Activated CD8-positive, alpha-beta memory T cell treated with anti-CD3 and anti-CD28 coated beads, Interleukin-2, amount 50 U/mL, for 48 hours (primary cell): ENCODE measurements at regions not wholly inside any gene's neighbourhood (a gene's known extent, or its start where the extent isn't known, plus 50 kb on each side); places are given as distances from the start of the nearest gene placed in this dataset.
"Not testable (repeated sequence)": the region's sequence is repeated elsewhere in the genome, so short reads cannot be mapped to it uniquely, and the experiment has no call there.

Experiments
- DNase-seq: peaks from one replicate; pipeline ENCODE4 v3.0.0-alpha.2; 2020

GRCh38 chr7:1343551-1343950 lies 110.9 kb downstream of the UNCX start:
- DNase-seq = no peak

- no peak for DNase-seq
These were observed 111.7 kb downstream of the UNCX start for GRCh38 chr7:1344421-1344820.

GRCh38 chr7:1344981-1345701 lies 112.5 kb downstream of the UNCX start:
- DNase-seq = no peak

DNA sequence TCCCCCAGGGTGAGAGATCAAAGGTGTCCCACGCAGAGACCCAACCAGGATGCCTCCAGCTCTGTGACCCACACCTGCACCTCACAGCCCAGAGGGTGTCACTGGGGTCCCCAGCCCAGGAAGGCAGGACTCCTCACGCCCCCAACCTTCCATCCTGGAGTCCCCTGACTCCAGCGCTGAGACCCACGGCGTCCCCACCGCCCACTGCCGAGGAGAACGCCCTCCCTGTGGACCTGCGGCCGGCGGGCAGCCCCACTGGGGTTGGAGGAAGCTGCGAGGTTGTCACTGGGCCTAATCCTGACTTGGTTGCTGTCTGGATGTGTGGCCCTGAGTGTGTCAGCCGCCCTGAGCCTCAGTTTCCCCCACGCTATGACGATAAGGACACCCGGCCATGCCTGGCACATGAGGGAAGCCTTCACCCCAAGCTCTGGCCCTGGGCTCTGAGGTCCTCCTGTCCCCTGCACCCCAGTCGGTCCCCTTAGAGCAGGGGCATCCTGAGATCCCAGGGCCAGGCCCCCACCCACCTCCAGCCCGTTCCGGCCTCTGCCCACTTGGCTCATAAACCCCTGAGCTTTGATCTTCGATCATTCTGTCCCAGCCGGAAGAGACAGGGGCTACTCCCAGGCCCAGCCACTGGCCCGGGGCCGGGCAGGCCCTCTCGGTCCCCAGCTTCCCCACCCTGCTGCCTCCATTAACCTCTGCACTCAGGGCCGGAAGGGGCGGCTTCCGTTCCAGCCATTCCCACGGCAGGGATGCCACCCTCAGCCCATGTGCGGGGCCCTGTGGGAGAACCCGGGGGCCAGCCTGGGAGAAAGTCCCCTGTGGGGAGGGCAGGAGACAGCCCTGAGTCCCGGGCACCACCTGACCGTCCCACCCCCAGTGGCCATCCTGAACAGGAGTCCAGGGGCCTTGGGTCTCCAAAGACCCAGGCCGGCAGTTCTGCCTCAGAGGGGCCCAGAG lies 113.2 kb downstream of the MICALL2 start:
- no peak for DNase-seq

DNA sequence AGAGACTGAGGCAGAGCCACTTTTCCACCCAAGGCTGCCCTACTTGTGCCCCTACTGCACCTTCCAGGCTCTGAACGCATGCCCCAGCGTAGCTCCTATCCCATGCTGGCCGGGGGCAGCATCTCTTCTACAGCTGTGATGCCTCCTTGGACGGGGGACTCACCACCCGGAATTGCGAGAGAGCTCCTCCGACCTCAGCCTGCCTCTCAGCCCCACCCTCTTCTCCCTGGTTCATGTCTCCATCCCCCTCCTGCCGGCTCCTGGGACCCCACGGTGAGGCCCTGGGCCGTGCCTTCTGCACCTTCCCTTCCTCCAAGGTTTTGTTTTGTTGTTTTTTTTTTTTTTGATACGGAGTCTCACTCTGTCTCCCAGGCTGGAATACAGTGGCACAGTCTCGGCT lies 112.4 kb downstream of the MICALL2 start:
- no peak for DNase-seq

DNA sequence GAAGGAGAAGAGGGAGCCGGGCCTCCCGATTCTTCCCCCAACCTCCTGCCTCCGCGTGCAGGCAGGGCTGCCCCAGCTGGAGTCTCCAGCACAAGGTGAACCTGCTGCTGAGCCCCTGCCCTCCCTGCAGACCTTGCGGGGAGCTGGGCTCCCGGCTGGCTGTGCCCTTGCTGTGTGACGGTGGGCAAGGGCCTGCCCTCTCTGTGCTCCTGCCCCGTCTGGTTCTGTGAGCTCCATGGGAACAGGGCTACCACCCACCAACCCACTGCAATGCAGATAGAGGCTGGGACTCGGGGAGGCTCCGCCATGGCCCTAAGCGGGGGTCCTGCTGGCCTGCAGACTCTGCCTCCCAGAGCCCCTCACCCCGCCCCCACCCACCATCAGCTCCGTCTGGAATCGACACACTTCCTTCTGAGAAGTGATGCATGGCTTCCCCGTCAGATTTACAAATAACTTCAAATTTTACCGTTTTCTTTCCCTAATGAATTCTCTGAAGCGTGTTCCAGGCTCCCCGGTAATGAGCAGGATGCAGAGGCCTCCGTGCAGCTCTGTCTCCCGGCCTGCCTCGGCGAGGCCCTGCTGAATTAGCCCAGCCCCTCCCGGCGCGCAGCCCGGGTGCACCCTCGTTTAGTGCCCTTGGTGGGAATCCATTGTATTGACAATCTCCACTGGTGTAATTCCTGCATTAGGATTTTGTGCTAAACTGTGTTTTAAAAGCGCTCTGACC lies 111.0 kb downstream of the MICALL2 start:
- DNase-seq = no peak

DNA sequence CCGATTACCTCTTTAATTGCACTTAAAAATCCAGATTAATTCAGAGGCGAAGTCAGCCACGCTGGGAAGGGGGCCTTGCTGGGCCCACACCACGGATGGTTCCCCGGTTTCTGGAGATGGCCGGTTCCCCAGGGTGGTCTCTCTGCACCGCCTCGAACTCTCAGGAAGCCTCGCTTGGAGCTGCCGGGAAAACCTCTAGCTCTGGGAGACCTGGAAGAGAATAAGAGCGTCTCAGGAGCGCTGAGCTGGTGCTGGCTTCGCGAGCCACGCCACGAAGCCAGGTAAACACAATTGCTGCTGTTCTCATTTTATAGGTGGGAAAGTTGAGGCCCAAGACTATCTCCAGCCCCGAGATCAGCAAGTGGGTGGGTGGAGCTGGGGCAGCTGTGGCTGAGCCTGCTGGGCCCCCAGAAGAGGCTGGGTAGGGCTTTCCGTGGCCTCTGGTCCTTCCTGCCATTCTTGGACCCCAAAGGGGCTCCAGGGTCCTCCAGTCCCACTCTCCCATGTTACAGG lies 110.4 kb downstream of the MICALL2 start:
- DNase-seq = no peak

DNA sequence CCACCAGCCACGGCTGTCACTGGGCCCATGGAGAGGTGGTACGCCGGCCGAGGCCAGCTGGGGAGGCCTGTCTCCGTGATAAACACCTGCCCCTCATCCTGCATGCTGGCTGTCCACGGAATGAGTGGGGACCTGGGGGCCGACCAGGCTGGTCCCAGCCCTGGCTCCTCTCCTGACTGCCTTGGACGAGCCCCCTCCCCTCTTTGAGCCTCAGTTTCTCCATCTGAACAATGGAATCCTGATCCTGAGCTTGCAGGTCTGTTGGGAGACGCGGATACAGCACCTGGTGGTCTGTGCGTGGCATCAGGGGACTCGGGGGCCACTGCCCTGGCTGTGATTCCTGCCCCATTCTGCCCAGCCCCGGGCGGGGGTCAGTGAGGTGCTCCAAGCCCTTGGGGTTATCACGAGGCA lies 109.9 kb downstream of the MICALL2 start:
- DNase-seq = no peak

DNA sequence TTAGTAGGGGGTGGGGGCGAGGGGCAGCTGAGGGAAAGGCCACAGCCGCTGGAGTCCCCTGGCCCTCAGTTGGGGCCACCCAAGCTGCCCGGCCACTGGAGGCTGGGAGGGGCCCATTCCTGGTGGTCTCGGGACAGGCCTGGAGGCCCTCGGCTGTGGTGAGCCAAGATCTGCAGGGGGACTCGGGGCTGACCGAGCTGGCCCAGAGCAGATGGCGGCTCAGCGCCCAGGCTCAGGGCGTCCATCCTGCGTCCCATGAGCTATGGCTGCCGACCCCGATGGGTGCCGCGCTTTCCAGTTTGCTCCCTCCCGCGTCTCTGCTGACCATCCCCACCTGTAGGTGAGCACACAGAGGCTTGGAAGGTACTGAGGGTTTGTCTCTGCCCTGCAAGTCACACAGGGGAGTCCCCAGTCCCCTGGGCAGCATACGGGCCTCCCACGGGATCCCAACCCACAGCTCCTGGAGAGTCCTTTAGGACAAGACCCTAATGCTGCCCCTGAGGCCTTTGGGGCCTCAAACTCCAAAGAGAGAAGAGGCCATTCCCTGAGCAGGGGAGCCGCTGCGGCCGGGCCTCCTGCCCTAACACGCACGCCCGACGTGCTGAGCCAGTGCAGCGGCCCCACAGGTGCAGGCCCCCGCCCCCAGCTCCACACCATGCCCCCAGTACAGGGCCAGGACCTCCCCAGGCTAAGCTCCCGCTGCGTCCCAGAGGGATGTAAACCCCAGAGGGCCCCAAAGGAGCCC lies 107.2 kb downstream of the MICALL2 start:
- no peak for DNase-seq

- DNase-seq = no peak
These were observed 106.5 kb downstream of the MICALL2 start for GRCh38 chr7:1352656-1353271.

GRCh38 chr7:1354661-1355567 lies 104.4 kb downstream of the MICALL2 start:
- DNase-seq = no peak

DNA sequence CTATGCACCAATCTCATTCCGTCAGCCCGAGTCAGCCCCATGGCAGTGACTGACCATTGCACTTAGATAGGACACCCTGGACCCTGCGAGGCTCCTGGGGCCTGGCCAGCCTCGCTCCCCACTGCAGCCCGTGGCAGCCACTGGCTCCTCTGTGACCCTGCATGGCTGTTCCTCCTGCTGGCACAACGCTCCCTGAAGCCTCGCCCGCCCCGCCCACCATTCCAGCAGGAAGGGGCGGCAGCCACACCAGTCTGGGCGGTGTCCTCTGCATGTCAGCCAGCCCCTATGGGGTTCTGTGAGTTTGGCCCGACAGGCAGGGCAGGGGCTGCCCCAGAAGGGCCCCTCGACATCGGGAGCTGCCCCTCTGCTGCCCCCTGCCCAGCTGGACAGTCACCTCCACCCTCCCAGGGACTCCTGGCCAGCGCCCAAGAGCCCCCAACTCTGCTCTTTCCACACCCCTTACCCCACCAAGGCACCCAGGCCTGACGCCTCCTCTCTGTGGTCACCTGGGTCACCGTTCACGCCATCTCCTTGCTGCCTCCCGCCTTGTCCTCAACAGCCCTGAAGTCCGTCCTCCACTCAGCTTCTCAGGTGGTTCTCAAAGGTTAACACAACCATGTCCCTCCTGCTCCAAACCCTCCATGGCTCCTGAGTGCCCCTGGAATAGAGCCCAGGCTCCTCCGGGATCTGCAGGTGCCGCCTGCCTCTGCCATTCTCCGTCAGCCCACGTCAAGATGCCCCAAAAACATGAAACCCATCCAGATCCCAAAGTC lies 103.5 kb downstream of the MICALL2 start:
- DNase-seq = no peak

DNA sequence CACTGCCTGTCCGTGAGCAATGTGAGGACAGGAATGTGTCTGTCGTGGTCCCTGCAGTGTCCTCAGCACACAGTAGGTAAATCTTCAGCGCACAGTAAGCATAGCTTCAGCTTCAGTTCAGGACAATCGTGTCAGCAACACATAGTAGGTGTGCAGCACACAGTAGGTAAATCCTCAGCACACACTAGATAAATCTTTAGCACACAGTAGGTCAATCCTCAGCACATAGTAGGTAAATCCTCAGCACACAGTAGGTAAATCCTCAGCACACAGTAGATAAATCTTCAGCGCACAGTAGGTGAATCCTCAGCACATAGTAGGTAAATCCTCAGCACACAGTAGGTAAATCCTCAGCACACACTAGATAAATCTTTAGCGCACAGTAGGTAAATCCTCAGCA lies 102.4 kb downstream of the MICALL2 start:
- not testable (repeated sequence) for DNase-seq

- DNase-seq = not testable (repeated sequence)
These were observed 102.0 kb downstream of the MICALL2 start for GRCh38 chr7:1357260-1357600.

- no peak for DNase-seq
These were observed 101.5 kb downstream of the MICALL2 start for GRCh38 chr7:1357601-1358271.

DNA sequence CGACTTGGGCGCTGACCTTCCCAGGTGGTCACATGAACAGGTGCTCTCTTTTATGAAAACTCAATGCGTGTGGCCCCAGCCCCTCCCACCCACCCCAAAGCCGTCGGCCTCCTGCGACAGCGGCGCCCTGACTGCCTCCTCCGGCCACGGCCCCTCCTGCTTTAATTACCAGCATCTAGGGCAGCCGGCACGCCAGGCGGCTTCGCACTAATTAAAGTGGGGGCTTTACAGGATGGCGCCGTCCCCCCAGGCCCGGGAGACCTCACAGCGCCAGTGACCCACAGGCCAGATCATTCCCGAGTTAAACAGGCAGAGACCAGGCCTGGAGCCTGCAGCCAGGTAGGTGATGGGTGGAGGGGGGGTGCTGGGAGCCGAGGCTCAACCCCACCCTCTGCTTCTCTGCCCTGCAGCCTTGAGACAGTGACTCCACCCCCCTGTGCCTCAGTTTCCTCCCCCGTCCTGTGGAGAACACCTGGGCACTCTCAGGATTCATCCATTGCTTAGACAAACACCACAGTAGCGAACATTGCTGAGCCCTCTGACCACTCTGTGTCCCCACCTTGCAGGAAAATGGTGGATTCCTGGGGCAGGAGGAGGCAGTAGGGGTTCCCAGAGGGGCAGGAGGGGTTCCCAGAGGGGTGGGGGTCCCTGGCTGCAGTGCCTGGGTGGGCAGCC lies 100.8 kb downstream of the MICALL2 start:
- no peak for DNase-seq

DNA sequence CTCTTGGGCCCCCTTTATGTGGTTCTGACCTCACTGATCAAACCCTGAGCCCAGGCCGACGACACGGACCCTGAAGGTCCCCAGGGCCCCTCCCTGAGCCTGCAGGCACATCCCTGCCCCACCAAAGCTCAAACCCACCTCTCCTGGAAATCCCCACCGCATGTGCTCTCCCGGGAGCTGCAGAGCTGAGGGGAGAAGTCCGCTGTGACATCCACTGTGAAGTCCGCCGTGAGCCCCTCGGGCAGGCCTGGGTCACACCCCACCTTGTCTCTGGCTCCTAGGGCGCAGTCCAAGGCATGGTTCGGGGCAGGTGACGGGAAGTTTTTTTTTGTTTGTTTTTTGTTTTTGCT lies 100.2 kb downstream of the MICALL2 start:
- no peak for DNase-seq

DNA sequence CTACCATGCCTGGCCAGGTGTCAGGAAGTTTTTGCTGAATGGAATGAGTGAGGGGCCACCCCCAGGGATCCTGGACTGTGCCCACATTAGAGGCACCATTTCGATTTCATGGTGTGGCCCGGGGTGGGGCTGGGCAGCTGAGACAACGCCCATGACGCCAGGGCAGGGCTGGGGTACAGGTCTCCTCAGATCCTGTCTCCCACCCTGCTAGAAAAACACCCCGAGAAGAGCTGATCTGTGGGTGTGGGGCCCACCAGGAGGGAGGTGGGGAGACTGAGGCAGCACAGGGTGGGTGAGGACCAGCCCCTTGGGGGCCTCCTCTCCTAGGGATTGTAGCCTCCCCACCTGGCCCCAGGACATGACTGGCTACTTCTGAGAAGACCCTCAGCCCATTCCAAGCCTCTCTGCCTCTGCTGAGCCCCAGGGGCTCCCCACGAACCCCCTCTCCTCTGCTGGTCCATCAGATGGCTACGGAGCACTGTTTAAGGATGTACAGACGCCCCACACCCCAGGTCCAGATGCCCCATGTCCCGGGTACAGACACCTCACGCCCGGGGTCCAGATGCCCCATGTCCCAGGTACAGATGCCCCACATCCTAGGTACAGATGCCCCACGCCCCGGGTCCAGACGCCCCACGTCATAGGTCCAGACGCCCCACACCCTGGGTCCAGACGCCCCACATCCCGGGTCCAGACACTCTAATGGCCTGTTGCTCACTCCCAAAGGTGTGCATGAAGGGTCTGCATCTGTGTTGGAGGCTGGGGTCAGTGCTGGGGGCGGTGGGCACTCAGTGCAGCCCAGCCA lies 99.4 kb downstream of the MICALL2 start:
- no peak for DNase-seq
